22Rv1 (cell line): ENCODE measurements at regions not wholly inside any gene's neighbourhood (a gene's known extent, or its start where the extent isn't known, plus 50 kb on each side); places are given as distances from the start of the nearest gene placed in this dataset.

Source experiments
- CTCF ChIP-seq: fragments of 450-650 bp; IDR thresholded peaks from 2 replicates; pipeline ENCODE4 v1.5.1; 2017; ENCODE audit warnings: mild to moderate bottlenecking
- ZFX ChIP-seq: fragments of 450-650 bp; IDR thresholded peaks from 2 replicates; pipeline ENCODE4 v1.6.1; 2017; ENCODE audit warnings: antibody characterized with exemption, borderline replicate concordance

GRCh38 chr2:142769761-142770160, 107.7 kb upstream of the KYNU start:
- no peak for TF ChIP-seq CTCF
- no peak for TF ChIP-seq ZFX
